K562 (cell line): ENCODE measurements at regions not wholly inside any gene's neighbourhood (a gene's known extent, or its start where the extent isn't known, plus 50 kb on each side); places are given as distances from the start of the nearest gene placed in this dataset.

Source experiments
- ATAC-seq: fragments of 200-7000 bp; cut with Tn5 transposase; 3 replicates; pipeline ENCODE4 v1.9.1; 2020; ENCODE audit warnings: moderate library complexity
- BruUV-seq: library from RNA; stranded (reverse); fragments of 400-500 nt; replicated peaks from 2 replicates; lab custom pipeline; 2021; lab: Mats Ljungman, UMichigan
- CTCF ChIA-PET: fragments of 300-600 bp; formaldehyde crosslinking; extraction: SDS; loops from one replicate; lab custom pipeline; 2021; ENCODE audit warnings: low intra/inter-chr PET ratio; lab: Yijun Ruan, JAX
- POLR2A ChIA-PET: fragments of 300-600, 350-650 bp; sonication (Branson Sonifier 250); formaldehyde crosslinking; extraction: SDS; loops from one replicate; lab custom pipeline; 2021; ENCODE audit warnings: antibody characterized with exemption, inconsistent platforms; lab: Yijun Ruan, JAX
- DNase-seq, 4 experiments: peaks; one replicate each; pipeline versions ENCODE4 v3.0.0 to v3.0.0-alpha.2; 2011 to 2018; ENCODE audit warnings: low spot score in 3 of 4, mixed read lengths in 3 of 4; ENCODE audit errors: extremely low read depth in 1 of 4
- FAIRE-seq: peaks from 2 replicates; lab custom pipeline; 2011; peaks lifted over from hg19 to GRCh38; lab: Jason Lieb, UNC
- H2AFZ ChIP-seq: 2 replicates; pipeline ENCODE4 v1.6.0; 2011; ENCODE audit warnings: low read depth, low read length, control low read depth, inconsistent platforms
- H3K27ac ChIP-seq: fragments of 200-600 bp; 3 replicates; pipeline ENCODE4 v1.8.0; 2011; ENCODE audit warnings: low read depth, mild to moderate bottlenecking, control low read depth, inconsistent platforms, low read length, moderate library complexity, mixed read lengths; ENCODE audit errors: extremely low read depth
- H3K27me3 ChIP-seq, 2 experiments: fragments of 300-600 bp in 1 of 2; 2 replicates in 1 of 2; 3 replicates in 1 of 2; pipeline versions ENCODE4 v1.6.0 to v1.8.0; 2011; ENCODE audit warnings: inconsistent platforms in 2 of 2, low read length in 2 of 2, mild to moderate bottlenecking in 1 of 2, mixed read lengths in 1 of 2, moderate library complexity in 1 of 2; ENCODE audit not compliant: control insufficient read depth in 2 of 2, insufficient read depth in 2 of 2
- H3K36me3 ChIP-seq: fragments of 300-600 bp; 3 replicates; pipeline ENCODE4 v1.8.0; 2011; ENCODE audit warnings: mild to moderate bottlenecking, low read length, inconsistent platforms; ENCODE audit not compliant: control insufficient read depth, insufficient read depth
- H3K4me1 ChIP-seq, 2 experiments: fragments of 200-600 bp in 1 of 2; replicated peaks in 1 of 2; 2 replicates in 1 of 2; 3 replicates in 1 of 2; pipeline versions ENCODE4 v1.5.1 to v1.8.0; 2011; ENCODE audit warnings: inconsistent platforms in 2 of 2, low read length in 2 of 2, mild to moderate bottlenecking in 1 of 2, mixed read lengths in 1 of 2, moderate library complexity in 1 of 2; ENCODE audit not compliant: control insufficient read depth in 2 of 2, insufficient read depth in 2 of 2
- H3K4me2 ChIP-seq: 2 replicates; pipeline ENCODE4 v1.6.1; 2011; ENCODE audit warnings: low read length, control low read depth, inconsistent platforms, mixed read lengths; ENCODE audit not compliant: insufficient read depth
- H3K4me3 ChIP-seq: fragments of 200-600 bp; sonication (generic), shearing (Covaris generic); 2 replicates; pipeline ENCODE4 v1.5.1; 2016; ENCODE audit warnings: control low read depth, inconsistent platforms
- H3K79me2 ChIP-seq: fragments of 200-600 bp; 3 replicates; pipeline ENCODE4 v1.8.0; 2011; ENCODE audit warnings: low read length, inconsistent platforms; ENCODE audit not compliant: control insufficient read depth, insufficient read depth
- H3K9ac ChIP-seq, 2 experiments: 2 replicates each; pipeline versions ENCODE4 v1.6.0 to v1.6.1; 2011; ENCODE audit warnings: low read depth in 2 of 2, low read length in 2 of 2, control low read depth in 1 of 2, inconsistent platforms in 1 of 2, mild to moderate bottlenecking in 1 of 2, mixed read lengths in 1 of 2; ENCODE audit not compliant: insufficient read depth in 1 of 2
- H3K9me1 ChIP-seq: one replicate; pipeline ENCODE4 v1.6.0; 2011; ENCODE audit warnings: inconsistent platforms, mild to moderate bottlenecking, low read length, moderate library complexity; ENCODE audit not compliant: control insufficient read depth, insufficient read depth
- H3K9me3 ChIP-seq: replicated peaks from 2 replicates; pipeline ENCODE4 v1.5.1; 2011; ENCODE audit warnings: low read depth, low read length, inconsistent platforms; ENCODE audit not compliant: control insufficient read depth, insufficient read depth
- H4K20me1 ChIP-seq: replicated peaks from 2 replicates; pipeline ENCODE4 v1.6.1; 2011; ENCODE audit warnings: low read length, inconsistent platforms, mixed read lengths; ENCODE audit not compliant: control insufficient read depth, insufficient read depth
- ARID2 ChIP-seq: fragments of 450-650 bp; IDR thresholded peaks from 2 replicates; pipeline ENCODE4 v1.6.1; 2017; ENCODE audit warnings: antibody characterized with exemption, mild to moderate bottlenecking
- CSDE1 ChIP-seq, 2 experiments: fragments of 450-650 bp; IDR thresholded peaks; 2 replicates each; pipeline ENCODE4 v1.6.1; 2016; ENCODE audit warnings: mild to moderate bottlenecking in 1 of 2
- GATAD2B ChIP-seq: fragments of 450-650 bp; IDR thresholded peaks from 2 replicates; pipeline ENCODE4 v1.6.1; 2017; ENCODE audit warnings: mild to moderate bottlenecking, borderline replicate concordance
- HEY1 ChIP-seq: fragments of 250-450 bp; sonication (Bioruptor Pico); IDR thresholded peaks from 2 replicates; pipeline ENCODE4 v1.5.0; 2020; ENCODE audit warnings: mild to moderate bottlenecking, moderate library complexity, borderline replicate concordance
- IRF2 ChIP-seq: sonication (generic); formaldehyde crosslinking; IDR thresholded peaks from 2 replicates; pipeline ENCODE4 v1.8.1; 2022; ENCODE audit warnings: mild to moderate bottlenecking, missing genetic modification reagents
- MCM5 ChIP-seq: fragments of 450-650 bp; IDR thresholded peaks from 2 replicates; pipeline ENCODE4 v1.6.1; 2016; ENCODE audit warnings: low read depth
- POLR2B ChIP-seq: fragments of 450-650 bp; IDR thresholded peaks from 2 replicates; pipeline ENCODE4 v1.6.1; 2018; ENCODE audit warnings: low read depth; ENCODE audit not compliant: partially characterized antibody
- STAT5B ChIP-seq: fragments of 250-450 bp; sonication (Bioruptor Pico); IDR thresholded peaks from 2 replicates; pipeline ENCODE4 v1.8.0; 2021; ENCODE audit warnings: mild to moderate bottlenecking, inconsistent platforms
- ZC3H11A ChIP-seq: IDR thresholded peaks from 2 replicates; pipeline ENCODE4 v1.6.1; 2012; ENCODE audit warnings: low read depth, low read length, improper control_type of control experiment
- ZNF212 ChIP-seq: fragments of 450-650 bp; formaldehyde crosslinking; IDR thresholded peaks from 2 replicates; pipeline ENCODE4 v1.4.0; 2020; ENCODE audit warnings: mild to moderate bottlenecking
- WGBS: fragments of 100-300 bp; shearing (Covaris generic); methylation state at CpG from one replicate; pipeline ENCODE4 v1.1.6; 2016; ENCODE audit warnings: low coverage, mixed read lengths; ENCODE audit not compliant: insufficient coverage; ENCODE audit errors: missing lambda C conversion rate; 5-methylcytosine and 5-hydroxymethylcytosine counted together
- in situ Hi-C: fragments of 300-500 bp; cut with MboI; formaldehyde crosslinking; loops from 4 replicates; pipeline ENCODE4 v1.15.0; 2018; ENCODE audit warnings: inconsistent platforms, mixed read lengths
- intact Hi-C: fragments of 100-400 bp; cut with micrococcal nuclease; formaldehyde crosslinking; loops from 2 replicates; pipeline ENCODE4 v1.14.2; 2022
- TF ChIP-seq, protein P1 (sequence below): fragments of 450-650 bp; formaldehyde crosslinking; IDR thresholded peaks from 2 replicates; pipeline ENCODE4 v1.4.0; 2022; ENCODE audit warnings: missing genetic modification characterization
- TF ChIP-seq, protein P2 (sequence below): IDR thresholded peaks from 2 replicates; pipeline ENCODE4 v1.6.1; 2012; ENCODE audit warnings: low read depth, low read length, improper control_type of control experiment, borderline replicate concordance
- TF ChIP-seq, protein P3 (sequence below): fragments of 450-650 bp; IDR thresholded peaks from 2 replicates; pipeline ENCODE4 v1.6.1; 2016; ENCODE audit warnings: borderline replicate concordance
- TF ChIP-seq, protein P4 (sequence below): fragments of 150-350 bp; IDR thresholded peaks from 2 replicates; pipeline ENCODE4 v1.6.1; 2014; ENCODE audit warnings: low read depth, mild to moderate bottlenecking, low read length, borderline replicate concordance

DNA sequence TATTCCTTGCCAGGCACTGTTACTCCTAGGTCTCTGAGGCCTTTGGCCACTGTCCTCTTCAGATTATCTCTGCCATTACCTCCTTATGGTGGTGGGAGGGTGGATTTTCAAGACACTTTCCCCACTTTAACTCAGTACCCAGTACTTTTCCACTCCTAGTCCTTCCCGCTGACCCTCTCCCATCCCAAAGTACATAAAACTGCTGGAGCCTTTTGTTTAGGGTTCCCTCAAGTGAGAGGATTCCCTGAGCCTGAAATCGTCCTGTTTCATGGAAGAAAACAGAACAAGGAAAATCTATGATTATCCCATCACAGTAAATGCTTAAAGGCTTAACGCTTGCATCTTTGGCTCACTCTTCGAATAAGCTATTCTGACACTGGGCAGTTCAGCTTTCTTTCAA is 1742.5 kb upstream of the ADGRL3 start:
- TF ChIP-seq, protein P1, sequence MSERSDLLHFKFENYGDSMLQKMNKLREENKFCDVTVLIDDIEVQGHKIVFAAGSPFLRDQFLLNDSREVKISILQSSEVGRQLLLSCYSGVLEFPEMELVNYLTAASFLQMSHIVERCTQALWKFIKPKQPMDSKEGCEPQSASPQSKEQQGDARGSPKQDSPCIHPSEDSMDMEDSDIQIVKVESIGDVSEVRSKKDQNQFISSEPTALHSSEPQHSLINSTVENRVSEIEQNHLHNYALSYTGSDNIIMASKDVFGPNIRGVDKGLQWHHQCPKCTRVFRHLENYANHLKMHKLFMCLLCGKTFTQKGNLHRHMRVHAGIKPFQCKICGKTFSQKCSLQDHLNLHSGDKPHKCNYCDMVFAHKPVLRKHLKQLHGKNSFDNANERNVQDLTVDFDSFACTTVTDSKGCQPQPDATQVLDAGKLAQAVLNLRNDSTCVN = no peak
- TF ChIP-seq, protein P2, sequence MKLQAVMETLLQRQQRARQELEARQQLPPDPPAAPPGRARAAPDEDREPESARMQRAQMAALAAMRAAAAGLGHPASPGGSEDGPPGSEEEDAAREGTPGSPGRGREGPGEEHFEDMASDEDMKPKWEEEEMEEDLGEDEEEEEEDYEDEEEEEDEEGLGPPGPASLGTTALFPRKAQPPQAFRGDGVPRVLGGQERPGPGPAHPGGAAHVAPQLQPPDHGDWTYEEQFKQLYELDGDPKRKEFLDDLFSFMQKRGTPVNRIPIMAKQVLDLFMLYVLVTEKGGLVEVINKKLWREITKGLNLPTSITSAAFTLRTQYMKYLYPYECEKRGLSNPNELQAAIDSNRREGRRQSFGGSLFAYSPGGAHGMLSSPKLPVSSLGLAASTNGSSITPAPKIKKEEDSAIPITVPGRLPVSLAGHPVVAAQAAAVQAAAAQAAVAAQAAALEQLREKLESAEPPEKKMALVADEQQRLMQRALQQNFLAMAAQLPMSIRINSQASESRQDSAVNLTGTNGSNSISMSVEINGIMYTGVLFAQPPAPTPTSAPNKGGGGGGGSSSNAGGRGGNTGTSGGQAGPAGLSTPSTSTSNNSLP = no peak
- TF ChIP-seq, protein P3, sequence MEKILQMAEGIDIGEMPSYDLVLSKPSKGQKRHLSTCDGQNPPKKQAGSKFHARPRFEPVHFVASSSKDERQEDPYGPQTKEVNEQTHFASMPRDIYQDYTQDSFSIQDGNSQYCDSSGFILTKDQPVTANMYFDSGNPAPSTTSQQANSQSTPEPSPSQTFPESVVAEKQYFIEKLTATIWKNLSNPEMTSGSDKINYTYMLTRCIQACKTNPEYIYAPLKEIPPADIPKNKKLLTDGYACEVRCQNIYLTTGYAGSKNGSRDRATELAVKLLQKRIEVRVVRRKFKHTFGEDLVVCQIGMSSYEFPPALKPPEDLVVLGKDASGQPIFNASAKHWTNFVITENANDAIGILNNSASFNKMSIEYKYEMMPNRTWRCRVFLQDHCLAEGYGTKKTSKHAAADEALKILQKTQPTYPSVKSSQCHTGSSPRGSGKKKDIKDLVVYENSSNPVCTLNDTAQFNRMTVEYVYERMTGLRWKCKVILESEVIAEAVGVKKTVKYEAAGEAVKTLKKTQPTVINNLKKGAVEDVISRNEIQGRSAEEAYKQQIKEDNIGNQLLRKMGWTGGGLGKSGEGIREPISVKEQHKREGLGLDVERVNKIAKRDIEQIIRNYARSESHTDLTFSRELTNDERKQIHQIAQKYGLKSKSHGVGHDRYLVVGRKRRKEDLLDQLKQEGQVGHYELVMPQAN = no peak
- TF ChIP-seq HEY1 (CRISPR knock-in tag) (no peak), GATAD2B (no peak), ARID2 (no peak), POLR2B (no peak), IRF2 (CRISPR knock-in tag) (no peak), CSDE1 (IDR thresholded peaks at IDR 0.05) (no peak), STAT5B (CRISPR knock-in tag) (no peak), MCM5 (no peak), ZC3H11A (no peak), ZNF212 (no peak)
- TF ChIP-seq, protein P4, sequence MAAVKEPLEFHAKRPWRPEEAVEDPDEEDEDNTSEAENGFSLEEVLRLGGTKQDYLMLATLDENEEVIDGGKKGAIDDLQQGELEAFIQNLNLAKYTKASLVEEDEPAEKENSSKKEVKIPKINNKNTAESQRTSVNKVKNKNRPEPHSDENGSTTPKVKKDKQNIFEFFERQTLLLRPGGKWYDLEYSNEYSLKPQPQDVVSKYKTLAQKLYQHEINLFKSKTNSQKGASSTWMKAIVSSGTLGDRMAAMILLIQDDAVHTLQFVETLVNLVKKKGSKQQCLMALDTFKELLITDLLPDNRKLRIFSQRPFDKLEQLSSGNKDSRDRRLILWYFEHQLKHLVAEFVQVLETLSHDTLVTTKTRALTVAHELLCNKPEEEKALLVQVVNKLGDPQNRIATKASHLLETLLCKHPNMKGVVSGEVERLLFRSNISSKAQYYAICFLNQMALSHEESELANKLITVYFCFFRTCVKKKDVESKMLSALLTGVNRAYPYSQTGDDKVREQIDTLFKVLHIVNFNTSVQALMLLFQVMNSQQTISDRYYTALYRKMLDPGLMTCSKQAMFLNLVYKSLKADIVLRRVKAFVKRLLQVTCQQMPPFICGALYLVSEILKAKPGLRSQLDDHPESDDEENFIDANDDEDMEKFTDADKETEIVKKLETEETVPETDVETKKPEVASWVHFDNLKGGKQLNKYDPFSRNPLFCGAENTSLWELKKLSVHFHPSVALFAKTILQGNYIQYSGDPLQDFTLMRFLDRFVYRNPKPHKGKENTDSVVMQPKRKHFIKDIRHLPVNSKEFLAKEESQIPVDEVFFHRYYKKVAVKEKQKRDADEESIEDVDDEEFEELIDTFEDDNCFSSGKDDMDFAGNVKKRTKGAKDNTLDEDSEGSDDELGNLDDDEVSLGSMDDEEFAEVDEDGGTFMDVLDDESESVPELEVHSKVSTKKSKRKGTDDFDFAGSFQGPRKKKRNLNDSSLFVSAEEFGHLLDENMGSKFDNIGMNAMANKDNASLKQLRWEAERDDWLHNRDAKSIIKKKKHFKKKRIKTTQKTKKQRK = no peak
- in situ Hi-C loops (no loop called here), intact Hi-C loops (no loop called here)
- no peaks in the 10 kb centered on the region for H3K4me1 ChIP-seq
- no peak overlapping the region for H3K27ac ChIP-seq
- H3K79me2 ChIP-seq = no peaks in the 10 kb centered on the region
- DNase-seq = no peak
- 0% methylated on average over 4 of the region's 4 CpGs for WGBS
- CTCF ChIA-PET = no interaction called here
- H3K4me2 ChIP-seq = no peak overlapping the region
- POLR2A ChIA-PET = no interaction called here
- H3K36me3 ChIP-seq = no peaks in the 10 kb centered on the region
- H4K20me1 ChIP-seq = no peaks in the 10 kb centered on the region
- H3K9ac ChIP-seq = no peak overlapping the region
- no peak for ATAC-seq
- H3K9me1 ChIP-seq = no peaks in the 10 kb centered on the region
- FAIRE-seq = no peak
- no peaks in the 10 kb centered on the region for H3K9me3 ChIP-seq
- H2AFZ ChIP-seq = no peak overlapping the region
- BruUV-seq = no TSS peak
- H3K4me3 ChIP-seq = no peak overlapping the region
- no peaks in the 10 kb centered on the region for H3K27me3 ChIP-seq
